ENCODE measurements at regions not wholly inside any gene's neighbourhood (a gene's known extent, or its start where the extent isn't known, plus 50 kb on each side); places are given as distances from the start of the nearest gene placed in this dataset.

DNA sequence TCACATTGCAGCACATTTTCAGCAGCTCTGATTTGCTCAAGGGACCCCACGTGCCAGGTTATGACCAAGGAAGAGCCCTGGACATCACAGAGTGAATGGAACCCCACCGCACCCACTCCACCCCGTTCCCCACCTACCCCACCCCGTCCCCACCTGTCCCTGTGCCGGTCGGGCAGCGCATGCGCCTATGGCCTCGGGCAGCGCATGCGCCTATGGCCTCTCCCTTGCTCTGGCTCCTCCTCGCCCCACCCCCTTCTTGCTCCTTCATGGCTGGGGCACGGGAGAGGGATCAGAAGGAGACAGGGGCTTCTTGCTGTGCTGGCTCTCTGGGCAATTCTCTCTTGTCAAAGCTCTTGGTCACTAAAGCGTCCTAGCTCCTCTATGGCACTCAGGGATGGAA is 371.8 kb upstream of the HS6ST1 start:
- H2AFZ ChIP-seq (ENCODE audit: low read depth, low read length, severe bottlenecking): no peak overlapping the region
- no peak overlapping the region for H3K9ac ChIP-seq (ENCODE audit: low read length)
- H3F3A ChIP-seq (ENCODE audit: insufficient read depth): no peaks in the 10 kb centered on the region
- no peak overlapping the region for H3K4me3 ChIP-seq (ENCODE audit: insufficient read depth, low read length, poor library complexity, severe bottlenecking)
- H3K79me2 ChIP-seq (ENCODE audit: insufficient read depth, low read length): no peaks in the 10 kb centered on the region
- TF ChIP-seq CTCF (IDR thresholded peaks at IDR 0.05; ENCODE audit: insufficient read depth, low read length, poor library complexity, severe bottlenecking): no peak
- no peak for TF ChIP-seq EZH2phosphoT487 (conservative IDR thresholded peaks at IDR 0.05; ENCODE audit: low read length)
- H3K9me3 ChIP-seq (ENCODE audit: insufficient read depth, low read length): no peaks in the 10 kb centered on the region
- H3K36me3 ChIP-seq (ENCODE audit: low read length): no peaks in the 10 kb centered on the region
- H3K9me2 ChIP-seq (replicated peaks; ENCODE audit: insufficient read depth, low read length): no peaks in the 10 kb centered on the region
- H4K20me1 ChIP-seq (ENCODE audit: low read depth, low read length): no peaks in the 10 kb centered on the region
- no peaks in the 10 kb centered on the region for H3K27me3 ChIP-seq (ENCODE audit: low read length)
- H3K4me2 ChIP-seq (ENCODE audit: low read depth, low read length, poor library complexity, severe bottlenecking): no peak overlapping the region
- no peak overlapping the region for H3K27ac ChIP-seq (ENCODE audit: low read depth, low read length)

DNA sequence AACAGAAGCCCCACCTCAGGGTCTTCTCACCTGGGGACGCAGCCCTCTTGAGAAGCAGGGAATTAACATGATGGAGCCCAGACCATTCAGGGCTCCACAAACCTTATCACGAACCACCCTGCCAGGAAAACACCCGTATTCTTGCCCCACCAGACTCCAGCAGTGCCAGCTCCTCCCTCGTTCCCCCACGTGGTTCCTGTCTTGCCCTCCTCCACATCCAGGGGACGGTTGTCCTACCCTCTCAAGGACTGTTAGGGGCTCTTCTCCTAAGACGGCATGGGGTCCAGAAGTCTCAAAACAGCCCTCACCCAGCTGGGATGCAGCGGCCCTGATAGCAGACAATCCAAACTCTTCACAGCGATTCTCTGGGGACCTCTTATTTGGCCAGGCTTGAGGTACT is 372.2 kb upstream of the HS6ST1 start:
- Histone ChIP-seq H3K9ac (ENCODE audit: low read length) (no peak overlapping the region), H3K9me3 (ENCODE audit: insufficient read depth, low read length) (no peaks in the 10 kb centered on the region), H3K4me2 (ENCODE audit: low read depth, low read length, poor library complexity, severe bottlenecking) (no peak overlapping the region), H4K20me1 (ENCODE audit: low read depth, low read length) (no peaks in the 10 kb centered on the region), H3K36me3 (ENCODE audit: low read length) (no peaks in the 10 kb centered on the region), H3K9me2 (replicated peaks; ENCODE audit: insufficient read depth, low read length) (no peaks in the 10 kb centered on the region), H3K4me3 (ENCODE audit: insufficient read depth, low read length, poor library complexity, severe bottlenecking) (no peak overlapping the region), H2AFZ (ENCODE audit: low read depth, low read length, severe bottlenecking) (no peak overlapping the region), H3F3A (ENCODE audit: insufficient read depth) (no peaks in the 10 kb centered on the region), H3K27ac (ENCODE audit: low read depth, low read length) (no peak overlapping the region), H3K79me2 (ENCODE audit: insufficient read depth, low read length) (no peaks in the 10 kb centered on the region), H3K27me3 (ENCODE audit: low read length) (no peaks in the 10 kb centered on the region)
- TF ChIP-seq EZH2phosphoT487 (conservative IDR thresholded peaks at IDR 0.05; ENCODE audit: low read length) (no peak), CTCF (IDR thresholded peaks at IDR 0.05; ENCODE audit: insufficient read depth, low read length, poor library complexity, severe bottlenecking) (no peak)

DNA sequence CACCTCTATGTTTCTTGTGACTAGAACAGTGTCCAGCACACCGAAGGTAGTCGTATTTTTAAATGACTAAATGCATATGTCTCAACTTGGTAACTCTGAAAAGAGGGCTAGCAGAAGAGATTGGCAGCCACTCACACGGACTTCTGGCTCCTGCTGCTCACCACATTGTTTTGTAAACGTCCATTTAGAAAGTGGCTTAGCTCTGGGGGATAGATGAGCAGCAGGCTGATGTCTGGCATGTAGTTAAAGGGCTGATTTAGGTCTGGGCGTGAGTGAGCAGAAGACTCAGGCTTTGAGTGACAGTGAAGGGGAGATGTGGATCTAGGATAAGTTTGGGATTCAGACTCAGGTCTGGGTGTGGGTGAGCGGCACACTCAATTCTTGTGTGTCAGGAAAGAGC is 372.9 kb upstream of the HS6ST1 start:
- TF ChIP-seq EZH2phosphoT487 (conservative IDR thresholded peaks at IDR 0.05; ENCODE audit: low read length): no peak
- no peak for TF ChIP-seq CTCF (IDR thresholded peaks at IDR 0.05; ENCODE audit: insufficient read depth, low read length, poor library complexity, severe bottlenecking)
- H3K4me3 ChIP-seq (ENCODE audit: insufficient read depth, low read length, poor library complexity, severe bottlenecking): no peak overlapping the region
- H3K9ac ChIP-seq (ENCODE audit: low read length): no peak overlapping the region
- H2AFZ ChIP-seq (ENCODE audit: low read depth, low read length, severe bottlenecking): no peak overlapping the region
- no peaks in the 10 kb centered on the region for H4K20me1 ChIP-seq (ENCODE audit: low read depth, low read length)
- H3K36me3 ChIP-seq (ENCODE audit: low read length): no peaks in the 10 kb centered on the region
- no peak overlapping the region for H3K4me2 ChIP-seq (ENCODE audit: low read depth, low read length, poor library complexity, severe bottlenecking)
- H3K79me2 ChIP-seq (ENCODE audit: insufficient read depth, low read length): no peaks in the 10 kb centered on the region
- no peaks in the 10 kb centered on the region for H3K9me2 ChIP-seq (replicated peaks; ENCODE audit: insufficient read depth, low read length)
- H3F3A ChIP-seq (ENCODE audit: insufficient read depth): no peaks in the 10 kb centered on the region
- no peaks in the 10 kb centered on the region for H3K9me3 ChIP-seq (ENCODE audit: insufficient read depth, low read length)
- no peak overlapping the region for H3K27ac ChIP-seq (ENCODE audit: low read depth, low read length)
- H3K27me3 ChIP-seq (ENCODE audit: low read length): no peaks in the 10 kb centered on the region
